NCI-H2029 treated with DMSO at 0.1 percent for 48 hours (cell line): ENCODE measurements at regions not wholly inside any gene's neighbourhood (a gene's known extent, or its start where the extent isn't known, plus 50 kb on each side); places are given as distances from the start of the nearest gene placed in this dataset.
"Not testable (repeated sequence)": the region's sequence is repeated elsewhere in the genome, so short reads cannot be mapped to it uniquely, and the experiment has no call there.

ENCODE experiments used
- DNase-seq: peaks from one replicate; lab custom pipeline; 2025; lab: John Stamatoyannopoulos, UW

DNA sequence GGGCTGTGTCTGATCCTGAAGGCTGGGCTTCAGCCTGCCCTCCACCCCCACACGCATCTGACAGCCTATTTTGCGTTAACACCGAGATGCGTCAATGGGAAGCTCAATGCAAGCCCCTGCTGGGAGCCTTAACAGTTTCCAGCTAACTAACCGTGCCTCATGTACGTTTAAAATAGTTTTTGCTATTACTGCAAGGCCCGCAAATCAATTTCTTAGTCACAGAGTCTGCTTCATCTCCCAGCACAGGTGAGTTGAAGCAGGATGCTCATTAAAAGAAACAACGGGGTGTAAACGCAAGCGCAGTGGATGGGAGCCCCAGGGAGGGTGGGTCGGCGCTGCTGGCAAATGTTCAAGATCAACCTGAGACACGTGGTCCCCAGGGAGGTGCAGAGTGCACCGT is 142.8 kb upstream of the PHACTR3 start:
- DNase-seq, result no peak

DNA sequence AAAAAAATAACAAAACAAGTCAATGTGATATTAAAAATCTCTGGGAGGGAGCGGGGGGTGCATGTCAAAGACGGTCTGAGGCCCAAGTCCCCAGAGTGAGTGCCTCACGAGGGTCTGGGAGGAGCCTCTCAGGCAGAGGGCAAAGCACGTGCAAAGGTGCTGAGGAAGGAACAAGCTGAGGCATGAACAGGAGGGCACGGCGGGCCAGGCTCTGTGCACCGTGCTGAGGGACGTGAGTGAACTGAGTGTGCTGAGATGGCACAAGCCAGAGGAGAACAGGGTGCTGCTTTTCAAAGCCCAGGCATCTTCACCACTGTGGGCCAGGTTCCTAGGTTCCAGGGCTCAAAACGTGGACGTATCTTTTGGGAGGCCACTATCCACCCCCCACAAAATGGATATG is 142.1 kb upstream of the PHACTR3 start:
- no peak for DNase-seq

DNA sequence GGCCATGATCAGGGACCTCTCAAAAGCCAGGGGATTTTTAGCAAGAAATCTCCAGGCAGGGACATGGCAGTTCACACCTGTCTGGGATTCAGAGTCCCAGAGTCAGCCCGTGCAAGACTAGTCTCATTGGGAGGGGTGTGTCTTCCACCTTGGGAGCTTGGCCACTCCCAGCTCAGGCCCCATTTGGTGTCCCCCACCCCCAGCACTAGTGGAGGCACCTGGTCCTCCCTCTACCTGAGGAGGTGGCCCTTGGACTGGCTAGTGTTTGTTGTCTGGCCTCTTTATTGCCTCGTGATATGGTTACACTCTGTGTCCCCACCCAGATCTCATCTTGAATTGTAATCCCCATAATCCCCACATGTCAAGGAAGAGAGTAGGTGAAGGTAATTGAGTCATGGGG is 140.8 kb upstream of the PHACTR3 start:
- no peak for DNase-seq

DNA sequence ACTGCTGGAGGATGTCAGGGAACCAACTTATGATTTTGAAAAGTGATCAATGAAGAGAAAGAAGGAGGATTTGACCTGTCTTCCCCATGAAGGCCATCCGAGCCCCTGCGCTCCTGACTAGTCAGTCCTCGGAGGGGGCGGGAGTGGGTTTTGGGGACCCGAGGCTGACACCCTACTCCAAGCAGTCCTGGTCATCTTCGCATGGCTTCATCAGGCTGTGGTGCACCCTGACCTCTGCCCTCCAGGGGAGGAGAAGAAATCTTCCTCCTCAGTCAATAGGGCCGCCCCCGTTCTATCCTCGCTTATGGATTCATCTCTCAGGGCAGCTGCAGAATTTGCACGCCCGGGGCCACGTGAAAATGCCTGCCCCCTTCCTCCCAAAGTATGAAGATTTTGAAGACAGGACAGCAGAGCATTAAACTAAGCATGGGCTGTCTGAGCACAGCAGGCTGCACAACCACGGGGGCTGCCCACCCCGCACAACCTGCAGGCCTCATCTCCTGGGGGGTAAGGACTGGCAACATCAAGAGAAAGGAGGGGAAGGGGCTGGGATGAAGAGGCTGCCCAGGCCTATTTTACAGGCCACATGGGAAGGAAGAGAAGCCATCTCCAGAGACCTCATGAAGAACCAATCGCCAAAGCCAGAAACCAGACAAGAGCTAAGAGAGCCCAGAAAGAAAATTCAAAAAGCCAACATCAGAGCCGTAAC is 138.1 kb upstream of the PHACTR3 start:
- no peak for DNase-seq

DNA sequence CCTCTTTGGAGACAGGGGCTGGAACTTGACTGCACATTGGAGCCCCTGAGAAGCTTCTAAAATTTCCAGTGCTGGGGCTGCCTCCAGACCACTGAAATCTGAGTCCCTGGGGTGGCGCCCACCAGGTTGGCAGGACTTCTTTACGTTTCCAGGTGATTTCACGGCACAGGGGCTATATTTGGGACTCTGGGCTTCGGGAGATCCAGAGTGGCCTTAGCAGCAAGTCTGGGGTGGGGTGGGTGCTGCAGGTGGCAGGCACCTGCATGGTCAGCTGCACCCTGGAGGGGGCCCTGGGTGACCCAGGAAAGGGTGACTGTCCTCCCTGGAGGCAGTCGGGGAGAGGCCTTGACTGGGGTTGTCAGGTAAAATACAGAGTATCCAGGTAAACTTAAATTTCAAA is 135.5 kb upstream of the PHACTR3 start:
- DNase-seq, result no peak

DNA sequence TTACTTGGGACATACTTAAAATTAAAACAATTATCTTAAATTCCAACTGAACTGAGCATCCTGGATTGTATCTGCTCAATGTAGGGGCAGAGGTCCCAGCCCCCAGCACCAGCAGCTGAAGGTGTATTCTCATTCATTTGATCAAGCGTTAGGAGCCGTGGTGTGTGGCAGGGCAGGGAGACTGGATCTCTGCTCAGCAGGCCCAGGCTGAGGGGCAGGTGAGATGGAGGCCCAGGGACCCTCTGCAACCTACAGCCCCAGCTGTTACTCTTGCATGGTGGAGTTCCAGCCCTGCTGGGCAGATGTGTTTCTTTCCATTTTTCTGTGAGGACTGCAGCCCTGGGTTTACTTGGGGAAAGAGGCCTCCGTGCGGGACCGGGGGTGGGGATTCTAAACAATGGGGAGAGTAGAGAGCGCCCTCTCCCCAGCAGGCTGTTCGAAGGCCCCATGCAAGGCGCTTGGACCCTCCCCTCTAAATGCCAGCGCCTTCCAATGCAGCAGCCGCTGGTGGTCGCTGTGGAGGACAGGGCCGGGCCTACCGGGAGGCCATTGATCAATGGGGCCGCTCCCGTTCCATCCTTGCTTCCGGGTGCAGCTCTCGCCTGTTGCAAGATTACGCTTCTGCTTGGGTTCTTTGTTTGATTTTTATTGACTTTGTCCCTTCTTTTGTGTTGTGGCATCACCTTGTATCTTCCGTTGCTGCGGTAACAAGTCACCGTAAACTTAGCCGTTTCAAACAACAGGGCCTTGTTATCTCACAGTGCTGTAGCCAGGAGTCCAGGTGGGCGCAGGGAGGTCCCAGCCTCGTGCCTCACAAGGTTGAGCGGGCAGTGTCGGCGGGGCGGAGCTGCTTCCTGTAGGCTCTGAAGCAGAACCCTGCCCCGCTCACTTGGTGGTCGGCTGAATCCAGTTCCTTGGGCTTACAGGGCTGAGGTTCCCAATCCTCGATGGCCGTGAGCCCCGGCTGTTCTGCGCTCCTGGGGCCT is 134.8 kb upstream of the PHACTR3 start:
- no peak for DNase-seq

DNA sequence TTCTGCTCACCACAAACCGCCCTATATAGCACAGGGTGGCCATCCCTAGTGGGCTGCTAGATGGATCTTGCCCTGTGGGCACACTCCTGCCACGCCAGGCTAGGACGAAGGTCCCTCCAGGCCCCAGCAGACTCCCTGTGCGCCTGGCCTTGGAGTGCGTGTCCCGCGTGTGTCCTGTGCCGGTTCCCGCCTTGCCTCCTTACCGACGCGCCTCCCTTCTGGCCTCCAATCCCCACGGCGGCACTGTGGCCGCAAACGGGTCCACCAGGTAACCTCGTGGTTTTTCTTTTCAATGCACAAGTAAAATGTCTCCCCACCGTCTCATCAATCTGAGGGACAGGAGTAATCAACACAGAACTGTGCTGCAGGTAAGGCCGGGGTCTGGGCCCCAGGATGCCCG is 133.8 kb upstream of the PHACTR3 start:
- DNase-seq, result no peak

DNA sequence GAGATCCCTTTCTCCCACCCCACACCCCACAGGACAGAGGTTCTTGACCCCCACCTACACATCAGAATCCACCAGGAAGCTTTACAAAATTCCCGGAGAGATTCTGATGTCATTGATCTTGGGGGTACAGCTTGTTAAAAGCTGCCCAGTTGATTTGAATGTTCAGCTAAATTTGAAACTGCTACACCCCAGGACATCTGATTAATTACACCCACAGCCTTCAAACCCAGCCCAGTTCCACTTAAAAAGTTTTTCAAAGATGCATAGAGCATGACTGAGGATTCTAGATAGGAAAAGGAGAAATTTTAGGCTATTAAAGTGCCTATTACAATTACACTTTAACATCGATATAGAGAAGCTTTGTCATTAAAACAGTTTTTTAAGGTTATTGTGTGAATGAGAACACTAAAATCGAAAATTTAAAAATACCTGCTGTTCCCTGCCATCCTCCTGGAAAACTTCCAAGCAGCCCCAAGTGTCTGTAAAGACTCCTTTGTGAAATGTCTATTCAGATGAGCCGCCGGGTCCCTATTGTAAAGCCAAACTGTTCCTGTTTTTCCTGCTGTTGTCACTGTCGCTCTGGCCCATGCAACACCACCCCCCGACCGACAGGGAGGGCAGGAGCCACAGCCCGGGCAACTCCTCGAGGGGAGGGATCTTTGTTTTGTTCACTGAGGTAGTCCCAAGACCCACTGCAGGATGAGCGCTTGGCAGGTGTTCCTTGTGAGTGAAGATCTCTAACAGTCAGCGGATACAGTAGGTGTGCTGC is 132.5 kb upstream of the PHACTR3 start:
- no peak for DNase-seq

DNA sequence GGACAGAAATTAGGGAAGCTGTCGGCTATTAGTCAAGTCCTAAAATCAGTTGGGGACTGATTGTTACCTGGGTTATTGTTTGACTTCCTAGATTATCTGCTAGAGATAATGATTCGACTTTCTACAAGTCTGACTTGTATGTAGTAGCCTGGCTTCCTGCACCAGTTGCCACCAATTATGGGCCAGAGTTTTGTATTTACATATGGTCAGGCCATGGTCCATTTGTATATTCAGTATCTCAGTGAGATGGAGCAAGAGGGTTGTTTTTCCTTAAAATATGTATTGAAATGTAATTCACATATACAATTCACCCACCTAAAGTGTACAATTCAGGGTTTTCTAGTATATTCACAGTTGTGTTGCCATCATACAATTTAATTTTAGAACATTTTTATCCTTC is 130.6 kb upstream of the PHACTR3 start:
- no peak for DNase-seq

DNA sequence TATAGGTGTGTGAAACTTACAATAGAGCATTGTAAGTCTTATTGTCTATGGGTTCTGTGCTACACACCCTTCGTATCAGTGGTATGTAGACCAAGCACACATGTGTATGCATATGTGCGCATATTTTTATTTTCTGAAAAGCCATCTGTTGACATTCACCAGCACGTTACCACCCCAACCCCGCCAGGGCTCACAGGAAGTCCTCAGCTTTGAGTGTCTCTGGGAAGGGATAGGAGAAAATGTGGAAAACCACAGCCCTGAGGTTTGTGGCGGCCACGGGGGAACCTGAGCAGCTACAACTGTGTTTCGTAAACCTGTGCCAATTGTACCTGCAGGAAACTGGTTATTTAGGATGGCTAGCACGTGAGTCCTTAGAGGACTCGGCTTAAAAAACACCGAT is 123.3 kb upstream of the PHACTR3 start:
- no peak for DNase-seq

DNA sequence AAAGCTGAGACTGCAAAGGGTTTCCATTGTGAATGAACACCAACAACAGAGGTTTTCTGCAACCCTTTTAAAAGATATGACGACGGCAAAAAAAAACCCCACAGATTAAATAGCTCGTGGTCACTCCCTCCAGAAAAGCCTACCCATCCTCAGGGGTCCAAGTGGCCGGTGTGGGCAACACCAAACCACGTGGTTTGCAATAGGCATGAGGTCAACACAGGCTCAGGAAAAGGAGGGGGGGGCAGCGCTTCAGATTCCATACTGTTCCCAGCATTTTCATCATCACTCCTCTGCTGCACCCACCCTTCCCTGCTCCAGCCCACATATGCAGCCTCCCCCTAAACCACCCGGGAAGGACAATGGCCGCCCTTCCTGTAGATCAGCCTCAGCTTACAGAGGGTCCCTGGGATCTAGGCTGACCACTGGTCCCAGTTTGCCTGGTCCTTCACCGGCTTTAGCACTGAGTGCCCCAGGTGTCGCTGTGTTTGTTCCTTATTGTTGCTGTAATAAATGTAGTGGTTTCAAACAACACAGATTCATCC is 122.8 kb upstream of the PHACTR3 start:
- DNase-seq, result no peak

DNA sequence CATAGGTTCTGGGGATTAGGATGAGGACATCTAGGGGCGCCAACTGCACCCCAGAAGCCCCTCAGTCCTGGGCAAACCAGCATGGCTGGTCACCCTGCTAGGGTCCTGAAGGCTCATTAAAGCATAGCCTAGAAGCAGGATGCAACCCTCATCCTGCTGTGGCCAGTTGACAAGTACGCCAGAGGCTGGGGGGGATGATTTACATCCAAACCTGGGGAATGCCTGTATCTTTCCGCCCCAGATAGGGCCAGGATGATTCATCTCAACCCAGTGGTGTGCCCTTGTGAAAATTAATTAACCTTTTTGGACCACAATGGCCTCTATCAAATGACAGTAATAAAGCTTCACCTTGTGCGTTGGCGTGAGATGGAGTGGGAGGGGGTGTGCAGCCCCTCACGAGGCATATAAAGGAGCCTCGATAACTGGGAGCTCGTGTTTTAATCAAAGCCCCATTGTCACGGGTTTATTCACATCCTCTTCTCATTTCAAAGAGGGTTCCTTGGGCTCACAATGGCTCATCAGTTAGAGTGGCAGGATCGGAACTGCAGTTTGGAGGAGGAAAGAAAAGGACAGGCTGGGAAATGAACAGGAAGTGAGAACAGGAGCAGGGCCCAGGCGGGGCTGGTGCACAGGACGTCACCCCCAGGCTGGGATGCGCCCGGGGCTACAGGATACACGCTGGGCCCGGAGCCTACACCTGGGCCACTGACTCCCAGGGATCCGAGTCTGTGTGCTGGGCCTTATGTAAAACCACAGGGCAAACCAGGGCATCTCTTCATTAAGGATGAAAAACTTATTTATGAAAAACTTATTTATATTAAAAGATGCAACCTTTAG is 121.8 kb upstream of the PHACTR3 start:
- DNase-seq, result no peak

DNA sequence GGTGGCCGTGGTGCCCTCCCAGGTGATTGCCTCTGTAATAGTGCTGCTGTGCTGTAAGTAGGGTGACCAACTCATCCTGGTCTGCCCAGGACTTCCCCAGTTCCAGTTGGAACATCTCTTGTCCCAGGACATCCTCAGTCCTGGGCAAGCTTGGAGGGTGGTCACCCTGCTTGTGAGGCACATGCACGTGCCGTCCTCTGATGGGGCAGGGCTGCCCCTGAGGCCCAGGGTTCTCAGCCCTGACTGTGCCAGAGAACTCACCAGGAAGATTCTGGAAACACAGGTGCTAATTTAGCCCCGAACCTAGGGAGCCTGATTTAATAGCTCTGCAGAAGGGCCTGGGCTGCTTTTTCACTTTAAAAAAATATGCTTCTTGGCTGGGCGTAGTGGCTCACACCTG is 120.9 kb upstream of the PHACTR3 start:
- no peak for DNase-seq

DNA sequence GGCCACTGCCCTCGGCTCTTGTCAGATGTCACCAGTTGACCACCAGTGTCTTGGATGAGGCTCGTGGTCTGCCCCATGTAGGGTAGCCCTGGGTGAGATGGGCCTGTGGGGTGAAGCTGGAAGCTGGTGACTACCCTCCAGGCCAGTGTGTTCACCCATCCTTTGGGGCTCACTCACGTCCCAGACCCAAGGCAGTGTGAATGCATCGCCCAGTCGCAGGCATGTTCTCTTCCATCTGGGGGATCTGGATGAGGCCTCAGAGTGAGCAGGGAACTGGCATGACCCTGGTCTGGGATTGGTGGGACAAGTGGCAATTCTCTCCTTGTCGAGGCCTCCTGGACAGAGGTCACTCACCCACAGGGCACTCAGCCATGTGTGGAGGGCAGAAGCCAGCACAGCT is 120.1 kb upstream of the PHACTR3 start:
- DNase-seq, result no peak

DNA sequence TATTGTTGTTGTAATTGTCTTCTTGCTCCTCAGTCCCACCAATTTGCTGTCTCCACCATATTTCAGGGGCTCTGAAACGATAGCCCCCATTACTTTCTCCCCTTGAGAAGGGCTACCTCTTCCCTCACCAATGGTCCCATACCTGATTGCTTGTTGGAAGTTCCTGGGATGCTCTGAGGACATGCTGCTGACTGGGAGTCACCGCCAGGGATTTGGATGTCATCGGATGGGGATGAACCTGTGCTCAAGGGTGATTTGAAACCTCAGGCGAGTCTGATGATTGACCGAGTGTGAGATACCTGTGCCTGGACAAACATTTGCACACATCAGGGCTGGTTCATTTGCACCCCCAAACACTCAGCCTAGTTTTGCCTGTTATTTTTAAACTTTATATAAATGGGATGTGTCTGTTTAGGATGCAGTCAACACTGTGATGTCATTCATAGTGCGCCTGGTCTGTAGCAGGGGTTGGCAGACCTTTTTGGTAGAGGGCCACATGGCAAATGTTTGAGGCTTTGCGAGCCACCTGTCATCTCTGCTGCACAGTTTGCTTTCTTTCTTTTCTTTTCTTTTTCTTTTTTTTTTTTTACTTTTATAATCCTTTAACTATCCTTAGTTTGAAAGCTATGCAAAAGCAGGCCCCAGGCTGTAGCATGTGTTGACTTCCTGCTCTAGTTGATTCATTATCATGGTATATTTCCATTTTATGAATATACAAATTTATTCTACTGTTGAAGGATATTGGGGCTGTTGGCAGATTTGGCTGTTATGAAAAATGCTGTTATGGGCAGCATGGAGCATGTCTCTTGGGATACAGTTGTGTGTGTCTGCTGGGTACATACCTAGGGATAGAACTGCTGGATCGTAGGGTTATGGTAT is 118.5 kb upstream of the PHACTR3 start:
- DNase-seq, result no peak

DNA sequence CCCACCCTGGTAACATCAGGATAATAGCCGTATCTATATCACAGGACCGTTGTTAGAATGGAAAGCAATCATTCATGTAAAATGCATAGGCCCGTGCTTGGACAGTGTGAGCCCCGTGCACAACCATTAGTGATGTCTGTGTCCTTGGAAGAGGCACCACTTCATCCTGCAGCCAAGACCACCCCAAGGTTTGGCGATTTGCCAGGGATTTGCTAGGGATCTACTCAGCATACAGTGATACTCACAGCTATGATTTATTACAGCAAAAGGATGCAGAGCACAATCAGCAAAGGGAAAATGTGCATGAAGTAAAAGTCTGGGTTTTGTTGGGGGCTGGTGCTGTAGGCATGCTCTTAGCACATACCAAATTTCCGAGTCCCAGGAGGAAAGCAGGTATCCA is 115.9 kb upstream of the PHACTR3 start:
- not testable (repeated sequence) for DNase-seq

DNA sequence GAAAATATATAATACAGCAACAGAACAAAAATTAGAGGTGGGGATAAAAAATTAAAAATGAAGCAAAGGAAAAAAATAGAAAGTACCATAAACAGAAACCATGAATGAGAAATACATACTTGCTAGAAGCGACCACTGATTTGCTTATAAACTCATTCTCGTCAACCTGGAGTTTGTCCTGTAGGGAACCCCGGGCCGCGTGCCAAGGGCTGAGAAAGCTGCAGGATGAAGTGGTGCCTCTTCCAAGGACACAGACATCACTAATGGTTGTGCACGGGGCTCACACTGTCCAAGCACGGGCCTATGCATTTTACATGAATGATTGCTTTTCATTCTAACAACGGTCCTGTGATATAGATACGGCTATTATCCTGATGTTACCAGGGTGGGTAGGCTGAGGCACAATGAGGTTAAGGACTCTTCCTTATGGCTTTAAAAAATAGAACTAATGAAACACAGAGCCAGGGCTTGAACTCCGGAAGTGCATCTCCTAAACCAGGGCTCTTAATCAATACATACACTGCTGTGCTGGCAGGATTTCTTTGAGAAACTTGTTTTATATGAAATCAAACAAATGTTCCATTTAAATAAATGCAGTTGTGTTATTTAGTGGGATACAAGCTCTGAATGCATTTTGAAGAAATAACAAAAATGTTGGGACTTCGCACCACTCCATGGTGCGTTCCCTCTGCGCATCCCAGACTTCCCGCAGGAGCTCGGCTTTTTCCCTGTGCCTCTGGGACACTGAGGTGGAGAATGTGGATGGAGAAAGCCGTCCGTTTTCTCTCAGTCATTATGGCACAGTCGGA is 113.9 kb upstream of the PHACTR3 start:
- DNase-seq, result not testable (repeated sequence)

DNA sequence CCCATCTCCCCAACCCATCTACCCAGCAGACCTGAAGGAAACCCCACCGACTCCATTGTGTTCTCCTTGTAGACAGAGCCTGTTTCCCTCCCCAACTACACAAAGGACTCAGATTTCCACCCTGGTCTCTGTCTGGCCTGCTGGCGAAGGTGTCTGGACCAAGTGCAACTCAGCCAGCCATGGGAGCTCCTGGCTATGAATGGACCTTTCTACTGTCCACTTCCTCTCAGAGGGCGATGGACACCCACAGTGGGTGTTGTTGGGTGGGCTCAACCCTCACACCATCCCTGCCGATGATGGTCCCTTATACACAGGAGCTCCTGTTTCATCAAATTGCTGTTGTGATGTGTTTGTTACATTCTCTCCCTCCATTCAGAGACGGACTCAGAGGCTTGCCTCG is 112.5 kb upstream of the PHACTR3 start:
- DNase-seq, result no peak

DNA sequence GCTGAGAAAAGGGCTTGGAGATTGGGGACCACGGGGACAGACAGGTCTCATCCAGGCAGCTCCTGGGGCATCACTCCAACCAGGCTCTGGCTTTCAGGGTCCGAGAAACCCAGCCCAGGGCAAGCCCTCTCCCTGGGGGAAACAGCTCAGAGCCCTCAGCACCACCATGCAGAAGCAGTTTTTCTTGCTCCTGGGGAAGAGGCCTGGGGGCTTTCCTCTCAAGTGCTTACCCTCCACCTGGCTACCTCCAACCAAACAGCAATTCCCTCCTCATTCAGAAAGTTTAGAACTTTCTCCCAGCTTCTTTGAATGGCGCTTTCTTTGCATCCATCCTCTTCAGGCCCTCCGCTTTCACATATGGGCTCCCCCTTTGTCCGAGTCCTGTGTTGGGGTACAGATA is 110.4 kb upstream of the PHACTR3 start:
- no peak for DNase-seq

DNA sequence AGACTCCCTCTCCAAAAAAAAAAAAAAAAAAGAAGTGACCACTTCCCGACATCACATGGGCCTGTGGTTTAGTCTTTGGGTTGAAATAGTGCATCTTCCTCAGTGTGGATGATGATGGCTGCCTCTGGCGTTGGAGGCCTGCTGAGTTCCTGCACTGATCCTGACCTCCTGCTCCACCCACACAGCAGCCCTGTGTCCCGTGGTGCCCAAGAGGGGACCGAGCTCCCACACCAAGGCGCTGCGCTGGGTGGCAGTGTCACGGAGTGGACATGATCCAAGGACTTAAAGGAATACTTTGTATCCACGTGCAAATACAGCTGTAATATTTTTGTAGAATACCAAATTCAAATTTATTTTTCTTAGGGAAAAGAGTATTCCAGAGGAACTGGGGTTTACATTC is 109.2 kb upstream of the PHACTR3 start:
- DNase-seq, result no peak
